AG08395 (cell line): ENCODE measurements at regions not wholly inside any gene's neighbourhood (a gene's known extent, or its start where the extent isn't known, plus 50 kb on each side); places are given as distances from the start of the nearest gene placed in this dataset.
"Not testable (repeated sequence)": the region's sequence is repeated elsewhere in the genome, so short reads cannot be mapped to it uniquely, and the experiment has no call there.

Experiments used
- DNase-seq: peaks from one replicate; pipeline ENCODE4 v3.0.0; 2012; ENCODE audit warnings: mixed read lengths, low spot score

GRCh38 chr1:183753464-183753891 is 51.4 kb upstream of the RGL1 start:
- DNase-seq, result no peak

GRCh38 chr1:183744132-183744913 is 60.6 kb upstream of the RGL1 start:
- no peak for DNase-seq

- DNase-seq, result no peak
Measured at GRCh38 chr1:183742355-183742754, 62.6 kb upstream of the RGL1 start.

DNA sequence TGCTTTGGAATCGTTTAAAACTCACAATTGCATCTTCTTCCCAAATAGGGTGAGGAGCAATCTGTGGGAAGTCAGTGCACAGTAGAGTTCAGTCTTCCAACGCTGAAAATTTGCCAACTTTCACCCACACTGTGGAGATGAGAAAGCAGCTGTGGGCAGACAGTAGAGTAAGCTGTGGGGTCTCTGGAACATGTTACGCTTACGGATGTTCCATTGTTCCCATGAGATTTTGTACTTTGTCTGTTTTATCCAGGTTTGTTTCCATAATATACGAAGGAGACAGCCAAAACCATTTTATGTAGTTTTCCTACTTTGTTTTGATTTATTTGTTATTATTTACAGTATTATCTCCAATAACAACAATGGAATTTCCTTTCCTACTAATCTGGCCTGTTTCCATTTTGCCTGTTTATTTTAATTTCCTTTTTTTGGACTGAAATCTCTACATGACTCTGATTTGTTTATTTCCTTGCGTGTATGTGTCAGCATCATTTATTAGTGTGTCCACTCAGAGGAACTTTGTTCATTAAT is 65.1 kb upstream of the RGL1 start:
- no peak for DNase-seq

DNA sequence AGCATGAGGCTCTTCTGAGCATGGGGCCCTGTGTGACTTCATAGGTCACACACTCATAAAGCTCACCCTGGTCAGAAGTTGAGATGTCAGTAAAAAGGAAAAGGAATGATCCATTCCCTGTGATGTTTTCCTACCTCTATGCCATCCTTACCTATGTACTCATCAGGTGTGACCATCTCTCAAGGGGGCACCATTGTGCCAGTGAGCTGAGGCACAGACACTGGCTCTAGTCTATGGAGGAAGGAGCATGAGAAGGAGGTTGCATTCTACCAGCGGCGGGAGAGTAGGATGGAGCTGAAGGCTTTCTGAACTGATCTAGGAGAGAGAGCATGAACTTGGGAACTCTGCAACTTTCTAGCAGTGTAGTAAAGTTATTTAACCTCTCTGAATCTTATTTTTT is 65.8 kb upstream of the RGL1 start:
- DNase-seq, result no peak

DNA sequence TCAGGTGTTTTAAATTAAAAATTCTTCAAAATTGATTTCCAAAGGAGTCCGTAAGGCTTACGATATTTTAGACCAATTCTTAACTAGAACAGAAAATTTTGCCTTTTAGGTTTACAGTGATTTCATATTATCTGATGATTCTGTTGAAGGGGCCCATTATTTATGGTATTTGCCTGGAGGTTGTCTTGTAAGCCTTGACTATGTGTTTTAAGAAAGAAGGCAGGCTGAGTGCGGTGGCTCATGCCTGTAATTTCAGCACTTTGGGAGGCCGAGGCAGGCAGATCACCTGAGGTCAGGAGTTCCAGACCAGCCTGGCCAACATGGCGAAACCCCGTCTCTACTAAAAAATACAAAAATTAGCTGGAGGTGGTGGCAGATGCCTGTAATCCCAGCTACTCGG is 67.0 kb upstream of the RGL1 start:
- not testable (repeated sequence) for DNase-seq

DNA sequence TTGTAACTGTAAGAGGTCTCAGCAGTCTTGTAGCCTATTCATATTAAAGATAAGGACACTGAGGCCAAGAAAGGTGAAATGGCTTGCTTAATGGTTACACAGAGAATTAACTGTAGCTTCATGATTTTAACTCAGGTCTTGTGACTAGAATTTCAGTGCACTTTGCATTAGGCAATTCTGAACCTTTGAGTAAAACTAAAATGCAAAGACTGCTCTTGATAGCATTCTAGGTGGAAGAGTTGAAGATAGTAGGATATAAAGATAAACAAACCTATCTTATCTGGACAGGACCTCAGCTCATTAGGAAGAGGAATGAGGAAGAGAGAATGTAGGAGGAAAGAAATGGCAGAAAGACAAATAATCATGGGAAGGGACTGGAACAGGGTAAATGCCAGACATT is 68.6 kb upstream of the RGL1 start:
- DNase-seq, result no peak

DNA sequence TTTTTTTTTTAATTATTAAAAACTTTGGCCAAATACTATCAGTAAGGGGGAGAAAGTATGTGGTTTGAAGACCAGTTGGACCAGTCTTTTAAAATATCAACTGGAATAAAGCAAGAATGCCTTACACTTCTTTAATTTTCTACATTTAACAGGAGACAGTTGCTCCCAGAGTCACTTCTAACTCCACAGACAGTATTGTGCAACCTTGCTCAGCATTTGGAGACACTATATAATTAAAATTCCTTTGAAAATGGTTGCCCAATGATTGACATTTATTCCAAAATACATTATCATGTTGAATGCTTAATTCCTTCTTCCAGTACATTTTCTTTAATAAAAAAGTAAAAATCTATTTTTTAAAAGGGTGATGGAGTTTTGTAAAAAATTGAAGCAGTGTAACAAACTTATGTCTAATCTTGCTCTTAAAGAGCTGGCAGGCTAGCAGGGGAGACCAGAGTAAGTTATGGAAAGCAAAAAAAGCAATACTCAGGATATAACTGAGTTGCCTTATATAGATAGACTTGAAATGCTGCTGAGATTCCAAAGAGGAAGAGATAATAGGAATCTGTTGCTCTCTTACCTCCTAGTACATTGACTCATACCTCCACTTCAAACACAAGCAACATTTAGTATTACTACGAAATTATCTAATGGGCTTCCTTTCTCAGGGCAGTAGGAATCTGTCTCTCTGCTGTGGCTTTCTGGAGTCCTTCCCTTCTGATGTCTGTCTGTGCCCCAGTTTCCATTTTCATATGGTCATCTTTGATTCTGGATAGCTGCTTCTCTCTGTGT is 69.7 kb upstream of the RGL1 start:
- peak; percentile 26 for DNase-seq

DNA sequence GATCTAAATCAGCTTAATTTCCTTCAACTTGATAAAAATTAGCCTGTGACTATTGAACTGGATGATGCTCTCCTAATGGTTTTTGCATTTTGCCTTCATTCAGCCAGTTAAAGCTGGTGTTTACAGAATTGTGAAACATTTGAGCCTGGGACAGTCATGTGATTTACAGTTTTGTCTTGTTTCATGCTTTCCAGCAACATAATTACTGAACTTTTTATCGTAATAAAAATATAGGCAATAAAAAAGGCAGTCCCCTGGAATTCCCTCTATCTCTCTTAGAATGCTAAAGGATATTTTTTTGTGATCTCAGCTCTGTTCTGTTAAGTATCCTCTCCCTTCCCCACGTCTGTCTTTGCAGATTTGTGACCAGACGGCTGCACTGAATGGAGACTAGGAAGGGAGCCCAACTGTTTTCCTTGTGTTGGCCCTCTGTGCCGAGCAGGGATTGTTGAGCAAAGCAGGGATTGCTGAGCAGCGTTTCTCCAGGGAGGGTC is 70.3 kb upstream of the RGL1 start:
- no peak for DNase-seq

DNA sequence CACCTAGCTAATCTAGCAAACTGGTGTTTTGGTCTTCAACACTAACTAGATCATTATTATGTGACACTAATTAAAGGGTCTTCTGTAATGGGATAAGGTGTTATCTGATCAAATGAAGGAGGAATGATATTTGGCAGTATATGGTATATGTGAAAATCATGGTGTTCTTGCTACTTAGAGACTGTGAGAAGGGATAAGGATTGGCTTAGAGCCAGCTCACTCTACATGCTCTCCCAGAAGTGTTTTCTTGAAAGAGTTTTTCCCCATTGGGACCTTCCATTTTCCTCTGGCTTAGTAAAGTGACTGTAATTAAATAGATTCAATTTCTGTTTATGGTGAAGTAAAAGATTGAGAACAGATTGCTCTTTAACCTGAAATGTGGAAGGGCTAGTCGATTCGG is 71.2 kb upstream of the RGL1 start:
- DNase-seq, result no peak

GRCh38 chr1:183732236-183732880 is 72.6 kb upstream of the RGL1 start:
- no peak for DNase-seq

GRCh38 chr1:183730886-183731573 is 73.9 kb upstream of the RGL1 start:
- DNase-seq, result no peak

DNA sequence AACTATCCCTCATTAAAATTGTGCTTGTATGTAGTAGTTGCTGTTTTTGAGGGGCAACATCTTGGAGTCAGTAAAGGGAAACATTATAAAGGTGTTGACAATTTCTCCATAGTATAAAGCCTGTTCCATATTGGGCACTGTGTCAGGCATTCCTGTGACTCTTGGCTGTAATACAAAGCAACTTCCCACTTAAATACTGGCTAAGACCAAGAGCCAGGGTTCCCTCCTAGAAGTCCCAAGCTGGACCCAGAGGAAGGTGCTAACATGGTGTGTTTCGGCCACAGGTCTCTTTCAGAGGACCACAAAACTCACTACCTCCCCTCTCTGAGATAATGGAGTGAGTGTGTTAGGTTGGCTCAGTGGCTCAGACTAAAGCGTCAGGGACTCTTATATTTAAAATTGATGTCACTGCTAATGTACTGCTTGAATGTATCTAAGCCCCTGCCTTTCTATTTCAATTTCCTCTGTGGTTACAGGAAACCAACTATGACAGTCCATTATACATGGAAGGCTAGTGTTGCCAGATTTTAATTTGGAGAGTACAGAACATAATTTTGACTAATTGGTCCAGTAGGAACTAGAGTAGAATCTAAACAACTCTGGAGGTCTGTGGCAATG is 74.7 kb upstream of the RGL1 start:
- no peak for DNase-seq

GRCh38 chr1:183726825-183727224 is 73.7 kb upstream of the APOBEC4 start:
- DNase-seq, result no peak

DNA sequence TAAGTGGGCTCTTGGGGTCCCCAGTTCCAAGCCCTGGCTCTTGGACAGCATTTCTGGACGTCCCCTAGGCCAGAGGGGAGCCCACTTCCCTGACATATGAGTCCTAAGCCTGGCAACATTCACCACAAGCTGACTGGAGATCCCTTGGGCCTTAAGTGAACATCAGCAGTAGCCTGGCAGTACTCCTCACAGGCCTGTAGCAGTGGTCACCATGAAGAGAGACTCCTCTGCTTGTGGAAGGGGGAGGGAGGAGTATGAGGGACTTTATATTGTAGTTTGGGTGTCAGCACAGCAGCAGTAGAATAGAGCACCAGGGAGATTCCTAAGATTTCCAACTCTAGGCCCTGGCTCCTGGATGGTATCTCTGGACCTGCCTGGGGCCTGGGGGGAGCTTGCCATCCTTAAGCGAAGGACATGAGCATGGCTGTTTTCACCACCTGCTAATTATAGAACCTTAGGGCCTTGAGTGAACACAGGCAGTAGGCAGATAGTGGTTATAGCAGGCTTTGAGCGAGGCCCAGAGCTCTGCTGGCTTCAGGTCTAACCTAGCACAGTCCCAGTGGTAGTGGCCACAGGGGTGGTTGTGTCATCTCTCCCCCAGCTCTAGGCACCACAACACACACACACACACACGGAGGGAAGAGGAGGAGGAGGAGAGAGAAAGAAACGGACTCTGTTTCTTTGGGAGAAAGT is 71.4 kb upstream of the APOBEC4 start:
- no peak for DNase-seq

GRCh38 chr1:183723571-183723970 is 70.5 kb upstream of the APOBEC4 start:
- no peak for DNase-seq

DNA sequence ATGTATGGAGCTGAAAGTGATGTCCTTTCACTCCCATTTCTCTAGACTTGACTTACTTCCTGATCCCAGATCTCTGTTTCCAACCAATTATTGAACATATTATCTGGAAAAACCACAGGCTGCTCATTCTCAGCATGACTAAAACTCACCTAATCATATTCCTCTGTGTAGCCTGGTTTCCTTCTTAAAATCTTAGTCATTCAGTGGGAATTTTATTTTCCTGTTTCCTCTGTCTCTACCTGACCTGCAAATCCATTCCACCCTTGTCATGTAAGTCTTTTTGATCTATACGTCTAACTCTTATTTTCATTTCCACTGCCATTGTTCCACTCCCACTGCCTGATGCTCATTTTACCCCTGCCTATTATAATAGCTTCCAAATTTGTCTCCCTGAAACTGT is 67.9 kb upstream of the APOBEC4 start:
- no peak for DNase-seq

DNA sequence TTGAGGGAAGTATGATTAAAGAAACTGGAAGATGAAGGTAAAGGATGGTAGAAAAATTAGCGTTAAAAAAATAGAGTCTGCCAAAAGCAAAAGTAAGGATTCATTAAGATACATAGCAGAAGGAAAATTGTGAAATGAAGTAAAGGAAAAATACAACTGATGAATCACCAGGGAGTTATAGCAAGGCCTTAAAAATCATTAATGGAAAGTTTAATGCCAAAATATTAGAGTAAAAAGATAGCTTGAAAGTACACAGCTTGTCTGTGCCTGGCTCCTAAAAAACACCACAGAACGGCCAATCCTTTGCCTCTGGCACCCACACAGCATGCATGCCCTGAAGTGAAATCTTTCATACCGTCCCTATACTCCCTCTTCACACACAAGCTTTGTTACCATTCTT is 66.9 kb upstream of the APOBEC4 start:
- no peak for DNase-seq

- DNase-seq, result no peak
Measured at GRCh38 chr1:183719289-183719688, 66.2 kb upstream of the APOBEC4 start.

GRCh38 chr1:183716286-183716685 is 63.2 kb upstream of the APOBEC4 start:
- DNase-seq, result no peak
